C1 segment of cervical spinal cord (tissue), 14 donors: ENCODE measurements at regions not wholly inside any gene's neighbourhood (a gene's known extent, or its start where the extent isn't known, plus 50 kb on each side); places are given as distances from the start of the nearest gene placed in this dataset.
"Not testable (repeated sequence)": the region's sequence is repeated elsewhere in the genome, so short reads cannot be mapped to it uniquely, and the experiment has no call there.

Experiments
- DNase-seq, 14 donors: peaks; one replicate each; lab custom pipeline; 2025; lab: John Stamatoyannopoulos, UW

DNA sequence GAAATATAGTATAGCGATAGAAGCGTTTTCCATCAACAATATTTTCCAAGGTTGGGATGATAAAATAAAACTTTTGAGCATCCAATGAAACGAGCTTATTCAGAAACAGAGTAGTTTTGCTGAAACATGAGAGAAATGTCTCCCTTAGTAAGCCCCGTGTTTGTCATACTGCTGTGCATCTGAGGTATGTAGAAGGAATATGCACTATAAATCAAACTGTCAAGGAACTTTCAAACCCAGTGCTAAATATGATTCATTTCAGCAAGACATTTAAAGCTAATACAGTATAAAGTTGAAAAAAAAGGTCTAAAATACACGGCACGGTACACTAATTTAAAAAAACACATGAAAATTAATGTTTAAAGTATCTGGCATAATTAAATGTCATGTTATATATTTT, 546.2 kb downstream of the SLITRK5 start:
- no peak for DNase-seq

DNA sequence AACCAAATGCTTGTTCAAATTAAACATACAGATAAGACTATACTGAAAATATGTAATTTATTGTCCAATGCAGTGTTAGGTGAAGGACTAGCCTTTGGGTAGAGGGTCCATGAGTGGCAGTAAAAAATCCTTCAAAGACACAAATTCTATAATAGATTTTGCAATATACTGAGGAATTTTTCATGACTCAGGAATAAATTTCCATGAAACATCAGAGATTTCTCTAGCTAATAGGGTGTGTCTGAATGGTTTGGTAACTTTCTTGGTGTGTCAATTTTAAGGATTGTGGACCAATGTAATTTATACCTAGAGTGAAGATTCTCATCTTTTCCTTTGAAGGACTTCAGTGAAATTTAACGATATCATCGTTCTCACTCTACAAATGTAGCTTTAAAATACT, 546.7 kb downstream of the SLITRK5 start:
- no peak for DNase-seq

DNA sequence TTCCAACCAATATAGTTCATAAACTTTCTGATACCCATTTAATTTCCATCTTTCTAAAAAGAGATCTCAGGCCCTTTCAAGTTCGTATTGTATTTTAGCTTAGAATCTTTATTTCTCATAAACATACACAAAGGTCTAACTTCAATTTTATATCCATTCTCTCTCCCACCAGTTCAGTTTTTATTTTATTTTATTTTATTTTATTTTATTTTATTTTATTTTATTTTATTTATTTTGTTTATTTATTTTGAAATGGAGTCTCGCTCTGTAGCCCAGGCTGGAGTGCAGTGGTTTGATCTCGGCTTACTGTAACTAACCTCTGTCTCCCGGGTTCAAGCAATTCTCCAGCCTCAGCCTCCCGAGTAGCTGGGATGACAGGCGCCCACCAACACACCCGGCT, 552.8 kb downstream of the SLITRK5 start:
- DNase-seq, result no peak

DNA sequence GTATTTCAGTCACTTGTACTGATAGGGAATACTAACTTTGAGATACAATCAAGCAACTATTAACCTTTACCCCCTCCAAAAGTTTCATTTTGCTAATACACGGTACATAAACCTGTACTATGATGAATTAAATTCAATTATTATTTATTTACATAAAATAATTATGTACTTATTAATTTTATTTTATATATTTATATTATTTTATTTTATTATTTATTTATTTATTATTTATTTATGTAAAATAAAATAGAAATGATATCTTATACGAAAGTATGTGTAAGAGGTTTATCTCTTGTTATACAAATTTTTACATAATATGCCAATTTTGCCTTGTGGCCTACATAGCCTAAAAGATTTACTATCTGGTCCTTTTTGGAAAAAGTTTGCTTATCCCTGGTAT, 564.3 kb downstream of the SLITRK5 start:
- DNase-seq, result no peak

DNA sequence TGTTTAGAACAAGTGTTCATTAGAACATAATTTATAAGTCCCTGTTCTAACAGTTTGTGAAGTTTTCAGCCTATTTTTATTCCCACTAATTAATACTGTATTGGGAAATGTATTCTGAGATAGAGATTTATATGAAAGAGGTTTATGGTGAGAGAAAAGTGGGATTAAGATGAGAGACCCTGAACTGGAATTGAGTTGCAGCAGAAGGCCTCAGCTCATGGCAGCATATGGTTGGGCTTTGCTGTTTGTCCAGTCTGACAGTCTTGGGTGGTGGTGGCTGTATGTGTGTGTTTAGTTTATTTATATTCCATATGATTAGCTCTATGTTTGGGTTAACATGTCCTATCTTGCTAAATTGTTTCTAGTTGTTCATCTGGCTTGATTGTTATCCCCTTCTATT, 575.1 kb downstream of the SLITRK5 start:
- no peak for DNase-seq

DNA sequence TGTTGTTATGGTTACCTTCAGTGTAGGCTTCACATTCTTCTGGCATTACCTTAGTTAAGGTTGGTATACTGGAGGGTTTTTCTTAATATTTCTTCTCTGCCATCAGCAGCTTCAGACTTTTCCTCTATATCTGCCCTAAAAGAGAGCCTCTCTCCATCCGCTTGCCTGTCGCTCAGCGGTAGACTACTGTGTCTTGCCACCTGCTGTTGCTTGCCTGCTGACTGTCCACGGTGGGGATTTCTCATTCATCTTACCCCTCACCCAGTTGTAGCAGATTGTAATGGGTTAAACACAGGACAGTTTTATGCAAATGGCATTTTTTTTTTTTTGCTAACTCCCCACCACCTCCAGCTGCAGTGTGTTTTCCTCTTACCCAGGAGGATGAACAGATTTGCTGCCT, 577.2 kb downstream of the SLITRK5 start:
- no peak for DNase-seq

DNA sequence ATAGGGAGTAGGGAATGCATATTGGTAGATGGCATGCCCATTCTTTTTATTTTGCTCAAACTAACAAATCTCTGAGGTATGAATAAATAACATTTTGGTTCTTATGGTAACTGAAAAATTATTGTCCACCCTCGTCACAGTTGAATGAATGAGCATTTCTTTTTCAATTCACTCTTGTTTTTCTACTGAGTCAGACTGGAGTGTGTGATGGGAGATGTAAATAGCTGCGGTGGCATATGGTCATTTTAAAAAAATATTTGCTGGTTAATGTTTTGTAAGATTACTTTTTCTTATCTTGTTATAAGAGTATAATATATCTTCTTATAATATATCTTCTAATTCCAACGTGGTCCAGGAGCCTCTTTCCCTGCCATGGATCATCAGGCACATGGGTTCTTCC, 586.5 kb downstream of the SLITRK5 start:
- DNase-seq, result no peak

DNA sequence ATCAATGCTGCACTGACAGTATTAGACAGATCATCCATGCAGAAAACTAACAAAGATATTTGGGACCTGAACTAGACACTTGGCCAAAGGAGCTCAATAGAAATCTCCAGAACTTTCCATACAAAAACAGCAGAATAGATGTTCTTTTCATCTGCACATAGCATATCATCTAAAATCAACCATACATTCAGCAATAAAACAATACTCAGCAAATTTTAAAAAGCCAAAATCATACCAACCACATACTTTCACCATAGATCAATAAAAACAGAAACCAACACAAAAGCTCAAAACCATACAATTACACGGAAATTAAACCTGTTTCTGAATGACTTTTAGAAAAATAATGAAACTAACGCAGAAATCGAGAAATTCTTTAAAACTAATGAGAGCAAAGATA, 592.6 kb downstream of the SLITRK5 start:
- no peak for DNase-seq

DNA sequence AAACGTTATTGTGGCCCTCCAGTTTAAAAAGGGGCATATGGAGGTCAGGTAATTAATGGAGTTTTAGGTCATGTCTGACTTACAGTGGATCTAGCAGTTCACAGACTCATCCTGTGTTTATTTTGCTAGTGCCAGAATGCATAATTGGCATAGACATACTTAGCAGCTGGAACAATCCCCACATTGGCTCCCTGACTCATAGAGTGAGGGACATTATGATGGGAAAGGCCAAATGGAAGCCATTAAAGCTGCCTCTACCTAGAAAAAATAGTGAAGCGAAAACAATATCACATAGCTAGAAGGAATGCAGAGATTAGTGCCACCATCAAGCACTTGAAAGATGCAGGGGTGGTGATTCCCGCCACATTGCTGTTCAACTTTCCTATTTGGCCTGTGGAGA, 610.7 kb downstream of the SLITRK5 start:
- DNase-seq, result no peak

DNA sequence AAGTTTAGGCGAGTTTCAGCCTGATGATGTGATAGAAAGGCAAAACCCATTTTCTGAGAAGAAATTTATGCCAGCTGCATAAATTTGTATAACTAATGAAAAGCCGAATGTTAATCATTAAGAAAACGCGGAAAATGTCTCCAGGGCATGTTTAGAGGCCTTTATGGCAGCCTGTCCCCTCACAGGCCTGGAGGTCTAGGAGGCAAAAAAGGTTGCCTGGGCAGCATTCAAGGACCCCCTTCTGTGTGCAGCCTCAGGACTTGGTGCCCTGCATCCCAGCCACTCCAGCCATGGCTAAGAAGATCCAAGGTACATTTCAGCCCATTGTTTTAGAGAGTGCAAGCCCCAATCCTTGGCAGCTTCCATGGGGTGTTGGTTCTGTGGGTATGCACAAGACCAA, 614.2 kb downstream of the SLITRK5 start:
- no peak for DNase-seq

DNA sequence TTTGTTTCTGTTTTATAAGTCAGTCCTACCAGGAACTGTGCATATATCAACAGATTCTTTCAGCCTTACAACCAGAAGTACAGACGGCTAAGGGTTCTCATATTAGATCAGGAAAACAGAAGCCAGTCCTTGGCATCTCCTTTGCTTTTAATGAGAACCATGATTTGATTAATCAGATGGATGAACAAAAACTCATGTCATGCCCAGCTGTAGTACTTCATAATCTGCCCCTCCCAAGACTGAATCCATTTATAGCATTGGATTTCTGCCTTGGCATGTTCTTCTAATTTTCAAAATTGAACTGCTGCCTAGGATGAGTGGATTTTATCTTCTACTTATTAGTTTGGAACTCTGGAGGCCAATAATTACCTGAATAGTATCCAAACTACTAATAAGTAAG, 617.2 kb downstream of the SLITRK5 start:
- no peak for DNase-seq

DNA sequence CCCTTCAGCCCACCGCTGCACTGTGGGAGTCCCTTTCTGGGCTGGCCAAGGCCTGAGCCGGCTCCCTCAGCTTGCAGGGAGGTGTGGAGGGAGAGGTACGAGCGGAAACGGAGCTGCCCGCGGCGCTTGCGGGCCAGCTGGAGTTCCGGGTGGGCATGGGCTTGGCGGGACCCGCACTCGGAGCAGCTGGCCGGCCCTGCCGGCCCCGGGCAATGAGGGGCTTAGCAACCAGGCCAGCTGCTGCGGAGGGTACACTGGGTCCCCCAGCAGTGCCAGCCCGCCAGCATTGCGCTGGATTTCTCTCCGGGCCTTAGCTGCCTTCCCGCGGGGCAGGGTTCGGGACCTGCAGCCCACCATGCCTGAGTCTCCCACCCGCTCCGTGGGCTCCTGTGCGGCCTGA, 620.6 kb downstream of the SLITRK5 start:
- not testable (repeated sequence) for DNase-seq

DNA sequence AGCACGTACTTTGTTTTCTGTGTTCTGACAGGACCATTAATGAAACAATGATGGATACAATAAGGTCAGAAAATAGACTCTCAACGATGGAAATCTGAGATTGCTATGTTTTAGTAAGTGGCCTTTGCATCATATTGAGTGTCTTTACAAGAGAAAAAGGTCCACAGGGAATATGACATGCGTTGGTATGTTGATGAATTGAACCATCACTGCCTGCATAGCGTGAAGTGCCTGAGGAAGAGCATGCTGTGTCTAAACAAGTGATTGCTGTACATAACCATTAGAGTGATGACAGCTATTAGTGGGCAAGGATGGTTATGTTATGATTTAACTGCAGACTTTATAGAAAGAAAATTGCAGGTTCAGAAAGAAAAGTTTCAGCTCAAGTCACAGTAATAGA, 623.2 kb downstream of the SLITRK5 start:
- DNase-seq, result no peak

DNA sequence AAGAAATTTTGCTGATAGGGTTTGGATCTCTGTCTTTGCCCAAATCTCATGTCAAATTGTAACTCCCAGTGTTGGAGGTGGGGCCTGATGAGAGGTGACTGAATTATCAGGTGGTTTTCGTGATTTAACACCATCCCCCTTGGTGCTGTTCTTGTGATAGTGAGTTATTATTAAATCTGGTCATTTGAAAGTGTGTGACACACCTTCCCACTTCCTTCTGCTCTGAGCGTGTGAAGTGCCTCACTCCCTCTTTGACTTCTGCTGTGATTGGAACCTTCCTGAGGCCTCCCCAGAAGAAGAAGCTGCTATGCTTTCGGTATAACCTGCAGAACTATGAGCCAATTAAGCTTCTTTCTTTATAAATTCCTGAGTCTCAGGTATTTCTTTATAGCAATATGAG, 632.0 kb downstream of the SLITRK5 start:
- no peak for DNase-seq

DNA sequence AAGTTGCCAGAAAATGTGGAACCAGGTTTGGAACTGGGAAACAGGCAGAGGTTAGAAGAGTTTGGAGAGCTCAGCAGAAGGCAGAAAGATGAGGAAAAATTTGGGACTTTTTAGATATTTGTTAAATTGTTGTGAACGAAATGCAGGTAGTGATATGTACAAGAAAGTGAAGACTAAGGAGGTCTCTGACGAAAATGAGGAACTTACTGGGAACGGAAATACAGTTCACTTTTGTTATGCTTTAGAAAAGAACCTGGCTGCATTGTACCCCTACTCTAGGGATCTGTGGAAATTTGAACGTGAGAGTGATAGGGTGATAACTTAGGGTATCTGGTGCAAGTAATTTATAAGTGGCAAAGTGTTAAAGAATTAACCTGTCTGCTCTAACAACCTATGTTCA, 632.4 kb downstream of the SLITRK5 start:
- DNase-seq, result no peak

DNA sequence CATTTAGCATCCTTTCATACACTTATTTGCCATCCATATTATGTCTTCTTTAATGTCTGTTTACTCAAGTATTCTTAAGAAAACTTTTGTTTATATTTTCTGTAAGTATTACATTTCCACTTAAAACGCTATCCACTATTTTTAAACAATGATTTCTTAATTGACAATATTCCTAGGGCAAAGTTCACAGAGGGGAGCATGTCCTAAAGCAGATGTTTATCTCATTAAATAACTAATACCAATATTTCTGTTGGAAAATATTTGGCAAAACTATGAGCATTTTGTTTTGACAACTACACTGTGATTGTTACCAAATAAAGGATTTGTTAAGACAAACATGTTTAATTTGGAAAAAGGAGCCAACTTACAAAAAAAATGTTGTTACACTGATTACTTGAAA, 643.3 kb downstream of the SLITRK5 start:
- DNase-seq, result no peak

DNA sequence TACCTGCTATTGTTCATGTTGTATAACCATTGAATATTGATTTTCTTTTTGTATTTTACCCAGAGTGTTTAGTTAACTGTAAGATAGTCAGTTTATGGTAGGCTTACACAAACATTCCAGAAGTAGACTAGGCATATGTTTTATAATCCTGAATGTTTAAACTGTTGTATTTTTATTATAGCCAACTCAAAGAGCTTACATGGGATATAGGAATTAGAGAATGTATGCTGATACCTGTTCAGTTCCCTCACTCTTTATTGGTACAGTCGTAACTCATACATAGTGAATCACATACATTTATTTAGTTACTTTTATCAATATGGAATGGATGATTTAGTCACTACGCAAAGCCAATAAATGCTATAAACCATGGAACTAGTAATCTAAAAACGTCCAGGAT, 657.9 kb downstream of the SLITRK5 start:
- no peak for DNase-seq

DNA sequence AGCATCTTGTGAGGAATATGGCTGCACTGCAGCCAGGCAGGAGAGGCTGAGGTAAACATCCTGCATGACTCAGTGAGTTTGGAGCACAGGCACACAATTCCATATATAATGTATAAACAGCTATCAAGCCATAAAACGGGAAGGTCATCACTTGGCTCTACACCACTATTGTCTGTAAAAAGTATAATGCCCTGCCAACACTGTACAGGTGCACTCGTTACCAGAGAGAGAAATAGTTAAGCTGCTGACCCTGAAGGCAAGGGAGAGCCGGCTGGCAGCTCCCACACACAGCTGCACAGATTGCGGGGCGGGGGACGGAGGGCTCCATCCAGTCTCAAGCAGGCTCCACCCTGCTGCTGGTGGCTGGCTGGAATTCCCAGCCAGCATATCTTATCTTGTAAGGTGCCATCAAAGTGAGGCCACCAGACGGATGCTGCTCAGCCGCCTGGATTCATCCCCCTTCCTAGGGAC, 668.1 kb downstream of the SLITRK5 start:
- no peak for DNase-seq

DNA sequence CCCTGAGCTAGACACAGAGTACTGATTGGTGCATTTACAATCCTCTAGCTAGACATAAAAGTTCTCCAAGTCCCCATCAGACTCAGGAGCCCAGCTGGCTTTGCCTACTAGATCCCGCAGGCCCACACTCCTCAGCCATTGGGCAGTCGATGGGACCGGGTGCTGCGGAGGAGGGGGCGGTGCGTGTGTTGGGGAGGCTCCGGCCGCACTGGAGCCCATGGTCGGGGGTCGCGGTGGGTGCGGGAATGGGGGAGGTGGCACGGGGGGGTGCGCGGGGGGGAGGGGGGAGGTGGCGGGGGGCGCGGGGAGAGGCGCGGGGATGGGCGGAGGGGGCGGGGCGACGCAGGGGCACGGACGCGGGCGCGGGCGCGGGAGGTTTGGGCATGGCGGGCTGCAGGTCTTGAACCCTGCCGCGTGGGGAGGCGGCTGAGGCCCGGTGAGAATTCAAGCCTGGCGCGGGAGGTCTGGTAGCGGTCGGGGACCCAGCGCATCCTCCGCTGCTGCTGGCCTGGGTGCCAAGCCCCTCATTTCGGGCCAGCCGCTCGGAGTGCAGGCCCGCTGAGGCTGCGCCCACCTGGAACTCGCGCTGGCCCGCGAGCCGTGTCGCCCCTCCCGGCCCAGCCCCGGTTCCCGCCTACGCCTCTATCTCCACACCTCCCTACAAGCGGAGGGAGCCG, 674.1 kb downstream of the SLITRK5 start:
- DNase-seq, result no peak

DNA sequence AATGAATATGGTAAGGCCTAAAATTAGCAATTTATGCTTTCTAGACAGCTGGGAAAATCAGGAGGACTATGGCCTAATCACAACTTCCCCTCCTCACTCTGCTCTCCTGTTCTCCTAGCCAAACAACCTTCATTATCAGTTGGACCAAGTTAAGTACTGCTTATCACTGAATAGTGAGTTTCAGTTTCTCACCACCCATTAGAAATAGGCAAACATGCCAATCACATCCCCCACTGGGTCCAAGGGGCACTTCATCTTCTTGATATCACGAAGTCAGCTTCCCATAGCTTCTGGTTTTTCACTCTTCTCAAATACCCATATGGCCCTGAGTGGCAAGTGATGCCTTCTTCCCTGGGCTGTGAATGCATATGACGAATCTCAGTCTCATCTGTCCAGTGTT, 689.6 kb downstream of the SLITRK5 start:
- DNase-seq, result no peak

DNA sequence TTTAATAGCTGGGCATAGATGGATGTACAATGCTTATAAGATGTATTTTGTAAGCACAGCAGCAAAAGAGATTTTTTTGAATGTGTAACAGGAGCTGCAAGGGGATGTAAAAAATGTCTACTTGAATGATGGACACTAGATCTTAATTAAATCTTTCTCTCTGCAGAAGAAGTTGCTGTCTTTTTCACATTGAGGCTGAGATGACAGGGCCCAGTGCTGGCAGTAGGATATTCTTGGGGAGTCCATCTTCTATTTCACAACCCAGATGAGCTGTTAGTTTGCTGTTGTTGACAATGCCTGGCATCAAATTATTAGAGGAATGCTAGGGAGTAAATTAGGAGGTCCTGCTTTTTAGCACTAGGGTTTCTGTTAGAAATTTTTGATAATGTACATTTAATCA, 698.7 kb downstream of the SLITRK5 start:
- DNase-seq, result no peak

DNA sequence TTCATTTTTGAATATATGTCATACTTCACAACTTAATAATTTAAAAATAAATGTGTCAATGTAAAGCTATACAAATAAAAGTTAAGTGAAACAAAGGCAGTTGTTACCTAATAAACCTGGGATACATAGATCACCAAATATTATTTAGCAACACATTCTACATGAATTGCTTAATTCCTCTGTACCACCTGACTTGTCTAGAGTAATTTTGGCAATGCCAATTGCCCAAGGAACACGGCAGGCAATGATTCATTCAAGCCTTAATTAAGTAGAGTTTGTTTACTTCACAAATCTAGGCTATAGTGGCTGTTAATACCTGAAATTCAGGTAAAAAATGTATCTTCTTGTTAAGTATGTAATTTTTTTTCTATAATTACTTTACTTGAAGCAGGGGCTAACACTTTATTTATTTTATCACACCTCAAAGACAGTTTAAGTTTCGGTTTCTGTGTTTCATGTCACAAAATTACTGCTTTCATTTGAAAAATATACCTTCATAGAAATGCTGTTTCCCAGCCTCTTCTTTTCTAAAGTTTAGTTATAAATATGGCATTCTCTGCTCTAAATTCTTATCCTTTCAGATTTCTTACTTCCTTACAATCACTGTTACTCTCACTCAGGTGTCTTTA, 705.7 kb downstream of the SLITRK5 start:
- no peak for DNase-seq

DNA sequence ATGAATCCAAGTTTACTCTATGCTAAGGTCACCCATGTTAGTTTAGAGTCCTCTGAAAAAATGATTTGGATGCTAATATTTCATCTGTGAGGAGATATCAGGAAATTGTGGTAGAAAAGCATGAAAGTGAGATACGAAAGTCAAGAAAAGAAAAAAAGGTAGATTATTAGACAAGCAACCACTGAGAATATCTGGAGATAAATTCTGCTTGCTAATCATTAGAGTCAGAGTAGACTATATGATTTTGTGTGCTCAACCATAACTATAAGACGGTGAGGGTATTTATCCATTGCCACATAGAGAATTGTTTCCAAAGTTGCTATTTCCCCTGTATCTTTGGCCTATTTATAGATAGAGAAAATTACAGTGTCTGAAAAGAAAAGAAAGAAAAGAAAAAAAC, 706.7 kb downstream of the SLITRK5 start:
- no peak for DNase-seq

DNA sequence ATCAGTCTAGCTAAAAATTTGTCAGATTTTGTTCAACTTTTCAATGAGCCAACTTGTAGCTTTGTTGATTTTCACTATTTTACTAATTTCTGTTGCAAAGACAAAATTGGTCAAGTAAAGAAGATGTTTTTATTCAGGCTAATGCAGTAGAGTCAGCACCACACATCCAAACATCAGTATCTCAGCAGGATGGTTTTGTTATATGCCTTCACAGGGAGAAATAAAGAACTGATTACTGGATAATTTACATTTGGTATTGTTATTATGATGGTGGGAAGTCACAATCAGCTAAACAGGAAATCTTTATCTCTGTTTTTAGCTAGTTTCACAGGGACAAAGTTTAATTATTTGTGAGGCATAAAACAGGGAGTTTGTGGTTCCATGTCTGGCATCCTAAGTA, 713.4 kb downstream of the SLITRK5 start:
- no peak for DNase-seq
